SK-N-SH (cell line): ENCODE measurements at regions not wholly inside any gene's neighbourhood (a gene's known extent, or its start where the extent isn't known, plus 50 kb on each side); places are given as distances from the start of the nearest gene placed in this dataset.

ENCODE experiments used
- EP300 ChIP-seq, 2 experiments: IDR thresholded peaks; 2 replicates each; pipeline versions ENCODE4 v1.4.0 to v1.6.1; 2012; ENCODE audit warnings: borderline replicate concordance in 1 of 2, low read depth in 1 of 2, low read length in 1 of 2
- EZH2phosphoT487 ChIP-seq: fragments of 200-600 bp; sonication (generic); IDR thresholded peaks from 2 replicates; pipeline ENCODE4 v1.6.1; 2017; ENCODE audit warnings: low read depth, mixed run types, mild to moderate bottlenecking, antibody characterized with exemption, moderate library complexity, borderline replicate concordance
- GATA2 ChIP-seq: sonication (generic); formaldehyde crosslinking; IDR thresholded peaks from 2 replicates; pipeline ENCODE4 v1.5.0; 2020; ENCODE audit warnings: mild to moderate bottlenecking, missing genetic modification reagents
- JUND ChIP-seq: IDR thresholded peaks from 2 replicates; pipeline ENCODE4 v1.4.0; 2012
- POLR2AphosphoS5 ChIP-seq: IDR thresholded peaks from 2 replicates; pipeline ENCODE4 v1.6.1; 2012; ENCODE audit warnings: low read depth, low read length
- RAD21 ChIP-seq: IDR thresholded peaks from 2 replicates; pipeline ENCODE4 v1.6.1; 2012; ENCODE audit warnings: mild to moderate bottlenecking, low read length
- RCOR1 ChIP-seq: fragments of 150-350 bp; IDR thresholded peaks from 2 replicates; pipeline ENCODE4 v1.6.1; 2017; ENCODE audit warnings: antibody characterized with exemption, low read length
- SMC3 ChIP-seq: IDR thresholded peaks from 2 replicates; pipeline ENCODE4 v1.6.1; 2012; ENCODE audit warnings: low read depth, low read length, improper control_type of control experiment
- TEAD4 ChIP-seq: IDR thresholded peaks from 2 replicates; pipeline ENCODE4 v1.4.0; 2012; ENCODE audit warnings: mild to moderate bottlenecking, borderline replicate concordance; ENCODE audit not compliant: insufficient read depth
- YY1 ChIP-seq: IDR thresholded peaks from 2 replicates; pipeline ENCODE4 v1.4.0; 2012; ENCODE audit warnings: low read depth, mild to moderate bottlenecking
- TF ChIP-seq, protein P1 (sequence below): fragments of 200-600 bp; sonication (generic); IDR thresholded peaks from 2 replicates; pipeline ENCODE4 v1.6.1; 2017; ENCODE audit warnings: antibody characterized with exemption, mild to moderate bottlenecking, moderate library complexity
- TF ChIP-seq, protein P2 (sequence below): fragments of 150-350 bp; IDR thresholded peaks from 2 replicates; pipeline ENCODE4 v1.6.1; 2017; ENCODE audit warnings: antibody characterized with exemption, low read length, low read depth, borderline replicate concordance
- TF ChIP-seq, protein P3 (sequence below): IDR thresholded peaks from 2 replicates; pipeline ENCODE4 v1.4.0; 2012; ENCODE audit warnings: low read depth

DNA sequence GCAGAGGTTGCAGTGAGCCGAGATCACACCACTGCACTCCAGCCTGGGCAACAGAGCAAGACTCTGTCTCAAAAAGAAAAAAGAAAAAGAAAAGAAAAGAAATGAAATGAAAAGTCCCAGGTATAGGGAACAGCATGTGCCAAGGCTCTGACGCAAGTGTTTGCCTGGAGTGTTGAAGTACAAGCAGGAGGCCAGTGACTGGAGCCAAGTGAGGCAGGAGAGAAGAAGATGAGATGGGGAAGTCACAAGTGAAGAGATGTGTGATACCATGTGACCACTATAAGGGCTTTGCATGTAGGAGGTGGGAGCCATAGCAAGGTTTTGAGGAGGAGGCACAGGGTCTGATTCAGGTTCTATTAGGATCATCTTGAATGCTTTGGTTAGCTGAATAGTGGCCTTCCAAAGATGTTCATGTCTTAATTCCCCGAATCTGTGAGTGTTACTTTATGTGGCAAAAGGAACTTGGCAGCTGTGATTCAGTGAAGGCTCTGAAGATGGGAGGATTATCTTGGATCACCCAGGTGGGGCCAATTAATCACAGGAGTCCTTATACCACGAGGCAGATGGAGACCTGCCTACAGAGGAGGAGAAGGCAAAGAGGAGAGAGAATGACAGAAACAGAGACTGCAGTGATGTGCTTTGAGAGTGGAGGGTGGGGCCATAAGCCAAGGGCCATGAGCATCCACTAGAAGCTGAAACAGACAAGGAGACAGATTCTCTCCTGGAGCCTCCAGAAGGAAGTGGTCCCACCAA lies 91.1 kb upstream of the PTPN1 start:
- TF ChIP-seq POLR2AphosphoS5, result no peak
- TF ChIP-seq JUND, result no peak
- TF ChIP-seq EZH2phosphoT487, result no peak
- no peak for TF ChIP-seq RCOR1
- TF ChIP-seq EP300 (IDR thresholded peaks at IDR 0.05; ENCODE audit: borderline replicate concordance in 1 of 2, low read depth in 1 of 2, low read length in 1 of 2), result no peak
- TF ChIP-seq, protein P1, sequence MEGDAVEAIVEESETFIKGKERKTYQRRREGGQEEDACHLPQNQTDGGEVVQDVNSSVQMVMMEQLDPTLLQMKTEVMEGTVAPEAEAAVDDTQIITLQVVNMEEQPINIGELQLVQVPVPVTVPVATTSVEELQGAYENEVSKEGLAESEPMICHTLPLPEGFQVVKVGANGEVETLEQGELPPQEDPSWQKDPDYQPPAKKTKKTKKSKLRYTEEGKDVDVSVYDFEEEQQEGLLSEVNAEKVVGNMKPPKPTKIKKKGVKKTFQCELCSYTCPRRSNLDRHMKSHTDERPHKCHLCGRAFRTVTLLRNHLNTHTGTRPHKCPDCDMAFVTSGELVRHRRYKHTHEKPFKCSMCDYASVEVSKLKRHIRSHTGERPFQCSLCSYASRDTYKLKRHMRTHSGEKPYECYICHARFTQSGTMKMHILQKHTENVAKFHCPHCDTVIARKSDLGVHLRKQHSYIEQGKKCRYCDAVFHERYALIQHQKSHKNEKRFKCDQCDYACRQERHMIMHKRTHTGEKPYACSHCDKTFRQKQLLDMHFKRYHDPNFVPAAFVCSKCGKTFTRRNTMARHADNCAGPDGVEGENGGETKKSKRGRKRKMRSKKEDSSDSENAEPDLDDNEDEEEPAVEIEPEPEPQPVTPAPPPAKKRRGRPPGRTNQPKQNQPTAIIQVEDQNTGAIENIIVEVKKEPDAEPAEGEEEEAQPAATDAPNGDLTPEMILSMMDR, result no peak
- no peak for TF ChIP-seq YY1
- TF ChIP-seq, protein P2, sequence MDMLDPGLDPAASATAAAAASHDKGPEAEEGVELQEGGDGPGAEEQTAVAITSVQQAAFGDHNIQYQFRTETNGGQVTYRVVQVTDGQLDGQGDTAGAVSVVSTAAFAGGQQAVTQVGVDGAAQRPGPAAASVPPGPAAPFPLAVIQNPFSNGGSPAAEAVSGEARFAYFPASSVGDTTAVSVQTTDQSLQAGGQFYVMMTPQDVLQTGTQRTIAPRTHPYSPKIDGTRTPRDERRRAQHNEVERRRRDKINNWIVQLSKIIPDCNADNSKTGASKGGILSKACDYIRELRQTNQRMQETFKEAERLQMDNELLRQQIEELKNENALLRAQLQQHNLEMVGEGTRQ, result no peak
- no peak for TF ChIP-seq TEAD4
- no peak for TF ChIP-seq GATA2 (CRISPR knock-in tag)
- TF ChIP-seq, protein P3, sequence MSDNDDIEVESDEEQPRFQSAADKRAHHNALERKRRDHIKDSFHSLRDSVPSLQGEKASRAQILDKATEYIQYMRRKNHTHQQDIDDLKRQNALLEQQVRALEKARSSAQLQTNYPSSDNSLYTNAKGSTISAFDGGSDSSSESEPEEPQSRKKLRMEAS, result no peak
- TF ChIP-seq RAD21, result no peak
- TF ChIP-seq SMC3, result no peak
